GM19025 (cell line): ENCODE measurements at regions not wholly inside any gene's neighbourhood (a gene's known extent, or its start where the extent isn't known, plus 50 kb on each side); places are given as distances from the start of the nearest gene placed in this dataset.
"Not testable (repeated sequence)": the region's sequence is repeated elsewhere in the genome, so short reads cannot be mapped to it uniquely, and the experiment has no call there.

Source experiments
- ATAC-seq: cut with Tn5 transposase; IDR thresholded peaks from one replicate; pipeline ENCODE4 v1.9.1; 2021; ENCODE audit warnings: mild to moderate bottlenecking, low read depth, moderate library complexity; ENCODE audit not compliant: unreplicated experiment

DNA sequence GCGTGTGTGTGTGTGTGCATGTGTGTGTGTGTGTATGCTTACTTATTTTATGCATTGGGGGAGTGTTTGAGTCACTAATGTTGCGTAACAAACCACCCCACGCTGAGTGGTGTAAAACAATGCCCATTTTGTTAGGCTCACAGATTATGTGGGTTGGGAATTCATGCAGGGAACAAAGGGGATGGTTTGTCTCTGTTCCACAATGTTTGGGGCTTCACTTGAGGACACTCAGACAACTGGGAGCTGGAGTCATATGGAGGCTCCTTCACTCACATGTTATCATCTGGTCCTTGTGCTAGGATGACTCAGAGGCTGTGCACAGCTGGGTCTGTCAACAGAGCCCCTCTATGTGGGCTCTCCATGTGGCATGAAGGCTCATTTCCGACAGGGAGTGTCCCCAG is 51.3 kb upstream of the LARGE1 start:
- ATAC-seq = no peak

- ATAC-seq = no peak
These were observed 55.6 kb upstream of the LARGE1 start for GRCh38 chr22:33975841-33976240.

GRCh38 chr22:33983558-33983957 is 63.3 kb upstream of the LARGE1 start:
- ATAC-seq = no peak

DNA sequence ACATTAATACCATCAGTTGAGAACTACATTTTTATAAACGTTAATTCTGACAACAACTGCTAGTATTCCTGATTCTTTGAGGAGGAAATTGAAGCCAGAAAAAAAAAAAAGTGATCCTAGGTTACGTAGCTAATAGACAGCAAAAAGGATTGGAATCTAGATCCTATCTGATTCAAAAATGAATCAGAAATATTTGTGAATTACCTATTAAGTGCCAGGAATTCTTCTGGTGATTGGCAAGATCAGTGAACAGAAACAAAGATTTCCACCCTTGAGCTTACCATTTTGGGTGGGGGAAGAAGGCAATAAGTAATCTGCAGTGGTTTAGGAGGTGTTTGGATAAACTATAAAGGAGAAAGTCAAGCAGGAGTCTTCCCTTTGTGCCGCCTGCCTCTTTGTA is 63.9 kb upstream of the LARGE1 start:
- no peak for ATAC-seq

GRCh38 chr22:33984656-33985285 is 64.5 kb upstream of the LARGE1 start:
- ATAC-seq = no peak

DNA sequence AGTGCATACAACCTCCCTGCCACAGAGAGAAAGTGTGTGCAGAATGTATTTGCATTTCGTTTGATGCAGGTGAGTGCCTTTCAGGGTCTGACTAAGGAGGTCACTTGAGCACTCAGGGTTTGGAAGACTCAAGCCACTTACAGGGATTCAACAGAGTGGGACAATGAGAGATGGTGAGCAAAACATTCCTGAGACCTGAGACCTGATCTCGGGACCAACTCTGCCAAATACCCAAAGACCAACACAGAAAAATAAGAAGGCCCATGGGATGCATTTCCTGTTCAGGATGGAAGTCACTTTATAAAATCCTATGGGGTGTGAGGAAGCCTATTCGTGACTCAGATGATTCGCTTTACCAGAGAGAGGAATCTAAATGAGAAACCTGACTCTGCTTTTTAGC is 65.2 kb upstream of the LARGE1 start:
- ATAC-seq = no peak

- no peak for ATAC-seq
These were observed 66.0 kb upstream of the LARGE1 start for GRCh38 chr22:33986167-33986771.

DNA sequence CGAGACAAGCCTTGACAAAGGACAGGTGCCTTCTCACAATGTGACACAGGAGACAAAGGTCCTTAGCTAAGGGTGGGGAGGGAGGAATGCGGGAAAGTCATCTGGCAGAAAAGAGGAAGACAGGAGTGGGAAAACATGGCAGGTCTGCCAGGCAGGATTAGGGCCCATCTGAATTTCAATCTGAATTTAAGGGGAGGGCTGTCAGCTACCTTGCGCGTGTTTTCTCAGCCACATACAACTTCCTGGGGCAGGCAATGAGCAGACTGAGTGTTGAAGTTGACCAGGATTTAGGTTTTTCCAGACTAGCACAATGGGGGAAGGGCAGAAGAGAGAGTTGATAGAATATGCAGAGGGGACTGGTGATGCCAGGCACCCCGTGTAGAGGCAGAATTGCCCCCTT is 66.7 kb upstream of the LARGE1 start:
- no peak for ATAC-seq

- ATAC-seq = not testable (repeated sequence)
These were observed 69.0 kb upstream of the LARGE1 start for GRCh38 chr22:33989263-33989662.

- no peak for ATAC-seq
These were observed 71.3 kb upstream of the LARGE1 start for GRCh38 chr22:33991620-33992019.

DNA sequence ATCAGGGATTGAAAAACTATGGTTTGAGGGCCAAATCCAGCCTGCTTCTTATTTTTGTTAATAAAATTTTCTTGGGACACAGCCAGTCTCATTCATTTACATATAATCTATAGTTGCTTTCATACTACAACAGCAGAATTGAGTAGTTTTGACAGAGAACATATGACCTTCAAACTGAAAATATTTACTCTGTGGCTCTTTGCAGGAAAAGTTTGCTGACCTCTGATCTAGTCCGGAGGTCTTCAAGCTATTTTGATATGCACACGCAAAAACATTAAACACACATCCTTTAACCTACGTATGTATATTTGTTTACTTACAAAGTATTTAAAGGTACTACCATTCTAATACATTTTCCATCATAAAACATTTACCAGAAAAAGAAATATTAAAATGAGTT is 76.5 kb upstream of the LARGE1 start:
- ATAC-seq = no peak

DNA sequence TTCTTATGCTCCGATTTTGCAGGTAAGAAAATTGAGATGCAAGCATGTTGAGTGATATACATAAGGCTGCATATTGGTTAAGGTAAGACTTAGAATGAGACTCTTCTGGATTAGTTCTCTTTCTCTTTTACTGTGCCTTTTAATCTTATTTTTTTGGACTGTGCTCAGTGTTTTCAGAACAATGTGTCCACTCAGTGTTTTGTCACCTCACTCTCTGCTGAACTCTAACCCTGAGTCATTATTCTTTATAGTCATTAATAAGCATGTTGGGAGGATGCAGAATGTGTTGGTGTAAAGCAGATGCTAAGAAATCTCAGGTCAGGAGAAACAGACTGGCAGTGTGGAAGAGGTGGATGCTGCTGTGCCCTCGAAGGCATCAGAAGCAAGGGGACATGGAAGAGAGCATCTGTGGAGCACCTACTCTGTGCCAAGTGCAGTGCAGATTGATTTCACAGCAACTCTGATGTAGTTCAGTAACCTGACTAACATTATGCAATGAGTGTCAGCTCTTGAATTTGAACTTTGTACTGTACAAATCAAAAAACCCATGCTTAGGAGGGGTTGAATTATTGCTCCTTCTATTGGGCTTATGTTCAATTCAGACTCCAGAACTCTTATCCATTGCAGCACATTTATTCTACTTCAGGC is 80.7 kb upstream of the LARGE1 start:
- ATAC-seq = no peak

DNA sequence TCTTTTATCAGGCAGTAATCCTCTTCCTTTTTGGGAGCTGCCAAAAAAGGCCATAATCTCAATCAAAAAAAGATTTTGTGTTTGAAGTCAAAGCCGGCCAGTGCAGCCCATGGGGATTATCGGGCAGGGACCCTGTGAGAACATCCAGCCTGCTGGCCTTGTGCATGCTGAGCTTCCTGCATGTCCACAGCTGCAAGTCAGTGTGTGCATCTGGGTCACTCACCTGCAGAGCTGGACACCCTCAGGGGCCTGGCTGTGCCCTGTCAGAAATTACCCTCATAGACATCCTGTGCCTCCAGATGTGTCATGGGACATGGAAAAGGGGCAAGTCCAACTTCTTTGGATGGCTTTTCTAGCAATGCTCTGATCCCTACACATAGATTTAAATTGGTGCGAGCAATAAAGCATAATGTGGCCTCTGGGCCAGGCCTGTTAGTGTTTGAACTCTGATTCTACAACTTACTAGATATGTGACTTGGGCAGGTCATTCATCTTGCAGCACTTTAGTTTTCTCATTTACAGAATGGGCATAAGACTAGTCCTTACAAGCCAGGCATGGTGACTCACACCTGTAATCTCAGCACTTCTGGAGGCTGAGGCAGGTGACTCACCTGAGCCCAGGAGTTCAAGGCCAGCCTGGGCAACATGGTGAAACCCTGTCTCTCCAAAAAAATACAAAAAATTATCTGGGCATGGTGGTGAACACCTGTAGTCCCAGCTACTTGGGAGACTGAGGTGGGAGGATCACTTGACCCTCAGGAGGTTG is 81.6 kb upstream of the LARGE1 start:
- ATAC-seq = no peak

DNA sequence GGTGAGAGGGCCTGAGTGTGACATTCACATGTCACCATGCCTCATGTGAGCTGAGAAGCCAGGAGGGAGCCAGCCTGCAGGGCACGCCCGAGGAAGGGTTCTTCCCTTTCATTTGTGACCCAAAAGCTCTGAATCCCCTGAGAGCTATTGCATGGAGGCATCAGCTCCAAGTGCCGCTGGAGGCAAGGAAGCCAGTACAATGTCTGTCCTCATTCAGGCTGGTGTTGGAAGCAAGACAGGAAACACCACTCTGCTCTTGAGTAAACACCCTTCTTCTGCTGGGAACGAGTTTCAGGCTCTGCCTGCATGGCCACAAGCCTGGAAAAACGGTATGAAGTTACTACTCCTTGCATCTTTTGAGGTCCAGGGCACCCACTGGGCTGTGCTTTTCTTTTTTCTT is 83.8 kb upstream of the LARGE1 start:
- no peak for ATAC-seq

DNA sequence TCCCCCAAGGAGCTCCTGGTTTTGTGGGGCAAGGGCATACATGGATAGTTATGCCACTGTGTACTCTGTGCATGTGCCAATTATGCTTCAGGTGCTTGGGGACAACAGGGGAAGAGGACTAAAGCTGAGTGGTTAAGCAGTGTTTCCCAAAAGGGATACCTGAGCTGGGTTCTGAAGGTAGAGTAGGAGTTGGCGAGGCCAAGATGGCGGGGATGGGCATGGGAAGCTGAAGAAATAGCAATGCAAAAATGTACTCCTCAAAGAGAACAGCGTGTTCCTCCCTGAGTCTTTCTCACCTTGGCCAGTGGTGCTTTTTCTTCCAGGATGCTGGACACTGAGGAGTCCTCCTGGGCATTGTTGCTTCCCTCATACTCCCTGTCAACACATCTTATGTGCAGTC is 90.0 kb upstream of the LARGE1 start:
- no peak for ATAC-seq

GRCh38 chr22:34015642-34016041 is 95.4 kb upstream of the LARGE1 start:
- no peak for ATAC-seq

DNA sequence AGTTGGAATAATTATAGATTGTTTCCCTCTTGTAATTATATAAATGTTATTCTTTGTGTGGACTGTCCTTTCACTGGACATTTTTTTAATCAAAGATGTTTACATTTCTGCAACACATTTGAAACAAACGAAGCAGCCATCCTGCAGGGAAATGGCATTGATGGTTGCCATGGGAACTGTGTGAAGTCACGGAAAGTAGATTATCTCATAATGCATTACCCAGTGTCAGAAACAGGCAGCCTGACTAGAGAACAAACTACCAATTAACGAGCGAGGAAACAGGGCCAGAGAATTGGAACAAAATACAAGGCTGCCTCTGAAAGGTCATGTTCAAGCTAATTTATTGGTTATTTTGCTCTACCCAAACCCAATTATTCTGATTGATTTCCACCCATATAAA is 96.9 kb upstream of the LARGE1 start:
- no peak for ATAC-seq

GRCh38 chr22:34019190-34019845 is 99.0 kb upstream of the LARGE1 start:
- ATAC-seq = no peak

DNA sequence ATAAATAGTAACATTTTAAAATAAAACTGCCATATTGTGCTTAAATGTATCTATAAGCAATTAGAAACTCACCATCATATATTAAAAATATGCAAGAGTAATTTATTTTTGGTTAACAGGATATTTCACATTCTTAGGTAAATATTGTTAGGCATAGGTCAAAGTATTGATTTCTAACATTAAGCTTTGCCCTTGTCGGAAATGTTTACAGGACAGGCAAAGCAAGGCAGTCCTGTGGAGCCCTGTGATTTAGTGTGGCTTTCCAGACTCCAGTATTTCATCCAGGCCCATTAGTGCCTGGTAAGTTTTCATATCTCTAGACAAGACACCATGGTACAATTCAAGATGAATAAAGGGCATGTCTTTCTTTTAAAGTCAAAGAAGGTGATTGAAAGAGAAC is 114.9 kb upstream of the LARGE1 start:
- ATAC-seq = no peak

DNA sequence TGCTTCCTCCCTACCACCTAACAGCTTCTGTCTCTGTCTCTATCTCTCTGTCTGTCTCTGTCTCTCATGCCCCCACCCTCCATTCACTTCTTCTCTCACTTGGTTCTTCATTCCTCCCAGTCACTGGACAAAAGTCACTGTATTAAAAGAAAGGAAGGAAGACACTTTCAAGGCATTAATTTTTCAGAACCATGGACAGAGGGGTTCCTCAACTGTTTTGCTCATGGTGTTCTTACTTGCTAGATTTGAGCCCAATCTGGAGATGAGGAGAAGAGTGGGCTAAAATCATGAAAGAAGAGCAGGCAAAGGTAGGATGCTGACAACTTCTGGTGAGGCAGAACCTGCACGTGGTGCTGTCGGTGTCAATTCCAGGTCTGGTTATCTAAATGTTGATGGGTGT is 116.7 kb upstream of the LARGE1 start:
- no peak for ATAC-seq
